NB4 (cell line): ENCODE measurements at regions not wholly inside any gene's neighbourhood (a gene's known extent, or its start where the extent isn't known, plus 50 kb on each side); places are given as distances from the start of the nearest gene placed in this dataset.

Experiments used
- POLR2A ChIP-seq: IDR thresholded peaks from 2 replicates; pipeline ENCODE4 v1.6.1; 2011; ENCODE audit warnings: mild to moderate bottlenecking; ENCODE audit not compliant: insufficient read length; ENCODE audit errors: extremely low read depth
- TF ChIP-seq, protein P1 (sequence below): IDR thresholded peaks from one replicate; pipeline ENCODE4 v1.5.1; 2012; ENCODE audit warnings: low read depth, low read length

DNA sequence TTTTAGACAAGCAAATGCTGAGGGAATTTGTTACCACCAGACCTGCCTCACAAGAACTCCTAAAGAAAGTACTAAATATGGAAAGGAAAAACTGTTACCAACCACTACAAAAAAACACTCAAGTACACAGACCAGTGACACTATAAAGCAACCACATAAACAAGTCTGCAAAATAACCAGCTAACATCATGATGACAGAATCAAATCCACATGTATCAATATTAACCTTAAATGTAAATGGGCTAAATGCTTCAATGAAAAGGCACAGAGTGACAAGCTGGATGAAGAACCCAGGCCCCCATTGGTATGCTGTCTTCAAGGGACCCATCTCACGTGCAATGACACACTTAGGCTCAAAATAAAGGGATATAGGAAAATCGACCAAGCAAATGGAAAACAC, 529.9 kb upstream of the CAMK1G start:
- TF ChIP-seq, protein P1, sequence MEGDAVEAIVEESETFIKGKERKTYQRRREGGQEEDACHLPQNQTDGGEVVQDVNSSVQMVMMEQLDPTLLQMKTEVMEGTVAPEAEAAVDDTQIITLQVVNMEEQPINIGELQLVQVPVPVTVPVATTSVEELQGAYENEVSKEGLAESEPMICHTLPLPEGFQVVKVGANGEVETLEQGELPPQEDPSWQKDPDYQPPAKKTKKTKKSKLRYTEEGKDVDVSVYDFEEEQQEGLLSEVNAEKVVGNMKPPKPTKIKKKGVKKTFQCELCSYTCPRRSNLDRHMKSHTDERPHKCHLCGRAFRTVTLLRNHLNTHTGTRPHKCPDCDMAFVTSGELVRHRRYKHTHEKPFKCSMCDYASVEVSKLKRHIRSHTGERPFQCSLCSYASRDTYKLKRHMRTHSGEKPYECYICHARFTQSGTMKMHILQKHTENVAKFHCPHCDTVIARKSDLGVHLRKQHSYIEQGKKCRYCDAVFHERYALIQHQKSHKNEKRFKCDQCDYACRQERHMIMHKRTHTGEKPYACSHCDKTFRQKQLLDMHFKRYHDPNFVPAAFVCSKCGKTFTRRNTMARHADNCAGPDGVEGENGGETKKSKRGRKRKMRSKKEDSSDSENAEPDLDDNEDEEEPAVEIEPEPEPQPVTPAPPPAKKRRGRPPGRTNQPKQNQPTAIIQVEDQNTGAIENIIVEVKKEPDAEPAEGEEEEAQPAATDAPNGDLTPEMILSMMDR = no peak
- no peak for TF ChIP-seq POLR2A
